K562 (cell line): ENCODE measurements at regions not wholly inside any gene's neighbourhood (a gene's known extent, or its start where the extent isn't known, plus 50 kb on each side); places are given as distances from the start of the nearest gene placed in this dataset.

ENCODE experiments used
- ATAC-seq: fragments of 200-7000 bp; cut with Tn5 transposase; 3 replicates; pipeline ENCODE4 v1.9.1; 2020; ENCODE audit warnings: moderate library complexity
- BruUV-seq: library from RNA; stranded (reverse); fragments of 400-500 nt; replicated peaks from 2 replicates; lab custom pipeline; 2021; lab: Mats Ljungman, UMichigan
- CTCF ChIA-PET: fragments of 300-600 bp; formaldehyde crosslinking; extraction: SDS; loops from one replicate; lab custom pipeline; 2021; ENCODE audit warnings: low intra/inter-chr PET ratio; lab: Yijun Ruan, JAX
- POLR2A ChIA-PET: fragments of 300-600, 350-650 bp; sonication (Branson Sonifier 250); formaldehyde crosslinking; extraction: SDS; loops from one replicate; lab custom pipeline; 2021; ENCODE audit warnings: antibody characterized with exemption, inconsistent platforms; lab: Yijun Ruan, JAX
- DNase-seq, 4 experiments: peaks; one replicate each; pipeline versions ENCODE4 v3.0.0 to v3.0.0-alpha.2; 2011 to 2018; ENCODE audit warnings: low spot score in 3 of 4, mixed read lengths in 3 of 4; ENCODE audit errors: extremely low read depth in 1 of 4
- FAIRE-seq: peaks from 2 replicates; lab custom pipeline; 2011; peaks lifted over from hg19 to GRCh38; lab: Jason Lieb, UNC
- H2AFZ ChIP-seq: 2 replicates; pipeline ENCODE4 v1.6.0; 2011; ENCODE audit warnings: low read depth, low read length, control low read depth, inconsistent platforms
- H3K27ac ChIP-seq: fragments of 200-600 bp; 3 replicates; pipeline ENCODE4 v1.8.0; 2011; ENCODE audit warnings: low read depth, mild to moderate bottlenecking, control low read depth, inconsistent platforms, low read length, moderate library complexity, mixed read lengths; ENCODE audit errors: extremely low read depth
- H3K27me3 ChIP-seq, 2 experiments: fragments of 300-600 bp in 1 of 2; 2 replicates in 1 of 2; 3 replicates in 1 of 2; pipeline versions ENCODE4 v1.6.0 to v1.8.0; 2011; ENCODE audit warnings: inconsistent platforms in 2 of 2, low read length in 2 of 2, mild to moderate bottlenecking in 1 of 2, mixed read lengths in 1 of 2, moderate library complexity in 1 of 2; ENCODE audit not compliant: control insufficient read depth in 2 of 2, insufficient read depth in 2 of 2
- H3K36me3 ChIP-seq: fragments of 300-600 bp; 3 replicates; pipeline ENCODE4 v1.8.0; 2011; ENCODE audit warnings: mild to moderate bottlenecking, low read length, inconsistent platforms; ENCODE audit not compliant: control insufficient read depth, insufficient read depth
- H3K4me1 ChIP-seq, 2 experiments: fragments of 200-600 bp in 1 of 2; replicated peaks in 1 of 2; 2 replicates in 1 of 2; 3 replicates in 1 of 2; pipeline versions ENCODE4 v1.5.1 to v1.8.0; 2011; ENCODE audit warnings: inconsistent platforms in 2 of 2, low read length in 2 of 2, mild to moderate bottlenecking in 1 of 2, mixed read lengths in 1 of 2, moderate library complexity in 1 of 2; ENCODE audit not compliant: control insufficient read depth in 2 of 2, insufficient read depth in 2 of 2
- H3K4me2 ChIP-seq: 2 replicates; pipeline ENCODE4 v1.6.1; 2011; ENCODE audit warnings: low read length, control low read depth, inconsistent platforms, mixed read lengths; ENCODE audit not compliant: insufficient read depth
- H3K4me3 ChIP-seq: fragments of 200-600 bp; sonication (generic), shearing (Covaris generic); 2 replicates; pipeline ENCODE4 v1.5.1; 2016; ENCODE audit warnings: control low read depth, inconsistent platforms
- H3K79me2 ChIP-seq: fragments of 200-600 bp; 3 replicates; pipeline ENCODE4 v1.8.0; 2011; ENCODE audit warnings: low read length, inconsistent platforms; ENCODE audit not compliant: control insufficient read depth, insufficient read depth
- H3K9ac ChIP-seq, 2 experiments: 2 replicates each; pipeline versions ENCODE4 v1.6.0 to v1.6.1; 2011; ENCODE audit warnings: low read depth in 2 of 2, low read length in 2 of 2, control low read depth in 1 of 2, inconsistent platforms in 1 of 2, mild to moderate bottlenecking in 1 of 2, mixed read lengths in 1 of 2; ENCODE audit not compliant: insufficient read depth in 1 of 2
- H3K9me1 ChIP-seq: one replicate; pipeline ENCODE4 v1.6.0; 2011; ENCODE audit warnings: inconsistent platforms, mild to moderate bottlenecking, low read length, moderate library complexity; ENCODE audit not compliant: control insufficient read depth, insufficient read depth
- H3K9me3 ChIP-seq: replicated peaks from 2 replicates; pipeline ENCODE4 v1.5.1; 2011; ENCODE audit warnings: low read depth, low read length, inconsistent platforms; ENCODE audit not compliant: control insufficient read depth, insufficient read depth
- H4K20me1 ChIP-seq: replicated peaks from 2 replicates; pipeline ENCODE4 v1.6.1; 2011; ENCODE audit warnings: low read length, inconsistent platforms, mixed read lengths; ENCODE audit not compliant: control insufficient read depth, insufficient read depth
- CBX1 ChIP-seq: sonication (generic); IDR thresholded peaks from 2 replicates; pipeline ENCODE4 v1.6.1; 2016; ENCODE audit warnings: antibody characterized with exemption, low read depth, mild to moderate bottlenecking
- L3MBTL2 ChIP-seq: fragments of 450-650 bp; IDR thresholded peaks from 2 replicates; pipeline ENCODE4 v1.6.1; 2016; ENCODE audit warnings: mild to moderate bottlenecking, moderate library complexity
- NFIC ChIP-seq: fragments of 450-650 bp; IDR thresholded peaks from 2 replicates; pipeline ENCODE4 v1.6.1; 2017; ENCODE audit warnings: mild to moderate bottlenecking, inconsistent platforms
- RNF2 ChIP-seq: sonication (generic); IDR thresholded peaks from 2 replicates; pipeline ENCODE4 v1.6.1; 2016
- TSC22D4 ChIP-seq: fragments of 450-650 bp; IDR thresholded peaks from 2 replicates; pipeline ENCODE4 v1.6.1; 2016; ENCODE audit warnings: missing genetic modification characterization, missing biosample characterization, control low read depth
- ZNF124 ChIP-seq: sonication (generic); formaldehyde crosslinking; IDR thresholded peaks from 2 replicates; pipeline ENCODE4 v1.8.1; 2022; ENCODE audit warnings: missing genetic modification reagents
- ZNF57 ChIP-seq: fragments of 450-650 bp; formaldehyde crosslinking; IDR thresholded peaks from 2 replicates; pipeline ENCODE4 v1.4.0; 2020; ENCODE audit warnings: mild to moderate bottlenecking, moderate library complexity
- WGBS: fragments of 100-300 bp; shearing (Covaris generic); methylation state at CpG from one replicate; pipeline ENCODE4 v1.1.6; 2016; ENCODE audit warnings: low coverage, mixed read lengths; ENCODE audit not compliant: insufficient coverage; ENCODE audit errors: missing lambda C conversion rate; 5-methylcytosine and 5-hydroxymethylcytosine counted together
- in situ Hi-C: fragments of 300-500 bp; cut with MboI; formaldehyde crosslinking; loops from 4 replicates; pipeline ENCODE4 v1.15.0; 2018; ENCODE audit warnings: inconsistent platforms, mixed read lengths
- intact Hi-C: fragments of 100-400 bp; cut with micrococcal nuclease; formaldehyde crosslinking; loops from 2 replicates; pipeline ENCODE4 v1.14.2; 2022
- TF ChIP-seq, protein P1 (sequence below), 2 experiments: IDR thresholded peaks; 2 replicates each; pipeline ENCODE4 v1.6.1; 2011; ENCODE audit warnings: borderline replicate concordance in 1 of 2, control low read depth in 1 of 2, low read depth in 1 of 2, low read length in 1 of 2, mild to moderate bottlenecking in 1 of 2, mixed read lengths in 1 of 2, moderate library complexity in 1 of 2; ENCODE audit not compliant: insufficient read depth in 1 of 2, insufficient read length in 1 of 2, poor library complexity in 1 of 2, severe bottlenecking in 1 of 2; ENCODE audit errors: extremely low read depth in 1 of 2
- TF ChIP-seq, protein P2 (sequence below), 2 experiments: IDR thresholded peaks; 2 replicates each; pipeline ENCODE4 v1.6.1; 2012; ENCODE audit warnings: improper control_type of control experiment in 2 of 2, low read depth in 2 of 2, low read length in 2 of 2, borderline replicate concordance in 1 of 2
- TF ChIP-seq, protein P3 (sequence below), 2 experiments: fragments of 250-450 bp in 1 of 2; fragments of 450-650 bp in 1 of 2; sonication (Bioruptor Pico) in 1 of 2; IDR thresholded peaks; 2 replicates each; pipeline versions ENCODE4 v1.6.1 to v1.8.0; 2016 to 2021; ENCODE audit warnings: mild to moderate bottlenecking in 2 of 2, moderate library complexity in 2 of 2, missing compliant biosample characterization in 1 of 2, missing genetic modification characterization in 1 of 2

DNA sequence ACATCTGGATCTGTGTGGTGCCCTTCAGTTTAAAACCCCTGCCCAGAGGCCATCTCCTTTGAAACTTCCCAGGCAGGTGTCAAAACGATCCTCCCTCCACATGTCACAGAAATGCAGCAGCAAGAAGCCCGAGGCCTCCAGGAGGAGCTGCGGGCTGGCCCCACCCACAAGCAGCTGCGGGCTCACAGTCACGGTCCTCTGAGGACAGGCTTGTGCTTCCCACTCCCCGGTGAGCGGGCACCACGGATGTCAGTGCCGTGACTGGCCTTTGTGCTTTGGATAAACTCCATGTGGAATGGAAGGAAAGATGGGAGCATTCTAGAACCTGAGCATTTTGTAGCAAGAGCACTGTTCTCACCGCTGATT, 65.8 kb downstream of the SIK1 start:
- H3K4me2 ChIP-seq = no peak overlapping the region
- ChIA-PET CTCF (no interaction called here), POLR2A (interaction anchor here (0.5 to 1.4 kb wide), 2 partner anchors 11 to 1306 kb away, joined by 3 read pairs; no protein-coding TSS in a partner anchor)

More for the DNA sequence above, 65.8 kb downstream of the SIK1 start:
- Histone ChIP-seq H4K20me1 (peaks cover 14% of the 10 kb centered on the region; the same call in 1 of the 2 replicates), H2AFZ (no peak overlapping the region), H3K79me2 (no peaks in the 10 kb centered on the region), H3K4me1 (peaks cover 0 to 29% of the 10 kb centered on the region in 2 experiments; a peak in 3 of 5 replicates), H3K9me1 (no peaks in the 10 kb centered on the region), H3K9me3 (no peaks in the 10 kb centered on the region), H3K27me3 (peaks cover 79 to 96% of the 10 kb centered on the region in 2 experiments), H3K4me3 (no peak overlapping the region), H3K9ac (no peak overlapping the region; a peak in 1 of 4 replicates), H3K36me3 (no peaks in the 10 kb centered on the region), H3K27ac (no peak overlapping the region)
- no peak for FAIRE-seq
- no peak for TF ChIP-seq ZNF57 (CRISPR knock-in tag)
- TF ChIP-seq L3MBTL2 = peak; percentile 88
- TF ChIP-seq NFIC = no peak
- TF ChIP-seq, protein P1, sequence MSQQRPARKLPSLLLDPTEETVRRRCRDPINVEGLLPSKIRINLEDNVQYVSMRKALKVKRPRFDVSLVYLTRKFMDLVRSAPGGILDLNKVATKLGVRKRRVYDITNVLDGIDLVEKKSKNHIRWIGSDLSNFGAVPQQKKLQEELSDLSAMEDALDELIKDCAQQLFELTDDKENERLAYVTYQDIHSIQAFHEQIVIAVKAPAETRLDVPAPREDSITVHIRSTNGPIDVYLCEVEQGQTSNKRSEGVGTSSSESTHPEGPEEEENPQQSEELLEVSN (IDR thresholded peaks at IDR 0.05; ENCODE audit: borderline replicate concordance in 1 of 2, extremely low read depth in 1 of 2, insufficient read depth in 1 of 2, insufficient read length in 1 of 2, low read depth in 1 of 2, low read length in 1 of 2, poor library complexity in 1 of 2, severe bottlenecking in 1 of 2) = peak in 1 of 2 experiments; percentile 29
- no peak for TF ChIP-seq TSC22D4 (tag)
- peak; percentile 34; the same call in 1 of the 2 replicates for TF ChIP-seq RNF2
- TF ChIP-seq, protein P2, sequence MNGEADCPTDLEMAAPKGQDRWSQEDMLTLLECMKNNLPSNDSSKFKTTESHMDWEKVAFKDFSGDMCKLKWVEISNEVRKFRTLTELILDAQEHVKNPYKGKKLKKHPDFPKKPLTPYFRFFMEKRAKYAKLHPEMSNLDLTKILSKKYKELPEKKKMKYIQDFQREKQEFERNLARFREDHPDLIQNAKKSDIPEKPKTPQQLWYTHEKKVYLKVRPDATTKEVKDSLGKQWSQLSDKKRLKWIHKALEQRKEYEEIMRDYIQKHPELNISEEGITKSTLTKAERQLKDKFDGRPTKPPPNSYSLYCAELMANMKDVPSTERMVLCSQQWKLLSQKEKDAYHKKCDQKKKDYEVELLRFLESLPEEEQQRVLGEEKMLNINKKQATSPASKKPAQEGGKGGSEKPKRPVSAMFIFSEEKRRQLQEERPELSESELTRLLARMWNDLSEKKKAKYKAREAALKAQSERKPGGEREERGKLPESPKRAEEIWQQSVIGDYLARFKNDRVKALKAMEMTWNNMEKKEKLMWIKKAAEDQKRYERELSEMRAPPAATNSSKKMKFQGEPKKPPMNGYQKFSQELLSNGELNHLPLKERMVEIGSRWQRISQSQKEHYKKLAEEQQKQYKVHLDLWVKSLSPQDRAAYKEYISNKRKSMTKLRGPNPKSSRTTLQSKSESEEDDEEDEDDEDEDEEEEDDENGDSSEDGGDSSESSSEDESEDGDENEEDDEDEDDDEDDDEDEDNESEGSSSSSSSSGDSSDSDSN (IDR thresholded peaks at IDR 0.05; ENCODE audit: borderline replicate concordance in 1 of 2, low read depth in 2 of 2, low read length in 2 of 2) = 0 out of 4 replicates have a peak, but pooled peaks of 1 of the 2 experiments have one; percentile 16
- TF ChIP-seq, protein P3, sequence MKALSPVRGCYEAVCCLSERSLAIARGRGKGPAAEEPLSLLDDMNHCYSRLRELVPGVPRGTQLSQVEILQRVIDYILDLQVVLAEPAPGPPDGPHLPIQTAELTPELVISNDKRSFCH (CRISPR knock-in tag; IDR thresholded peaks at IDR 0.05) = no peak
- TF ChIP-seq, protein P3 (tag; IDR thresholded peaks at IDR 0.05) = no peak
- TF ChIP-seq CBX1 = no peak
- TF ChIP-seq ZNF124 = no peak
- ATAC-seq = peak; percentile 40
- intact Hi-C loops (no loop called here), in situ Hi-C loops (no loop called here)
- BruUV-seq = no TSS peak
- under 1% methylated on average over 10 of the region's 10 CpGs for WGBS
- no peak for DNase-seq
